OCI-LY1 (cell line): ENCODE measurements at regions not wholly inside any gene's neighbourhood (a gene's known extent, or its start where the extent isn't known, plus 50 kb on each side); places are given as distances from the start of the nearest gene placed in this dataset.

ENCODE experiments used
- EZH2 ChIP-seq: fragments of 200-600 bp; sonication (generic), shearing (Covaris generic); IDR thresholded peaks from 2 replicates; pipeline ENCODE4 v1.8.0; 2017; ENCODE audit warnings: borderline replicate concordance, mixed run types, mild to moderate bottlenecking, antibody characterized with exemption, low read length, moderate library complexity, mixed read lengths
- TF ChIP-seq, protein P1 (sequence below): fragments of 200-600 bp; sonication (generic), shearing (Covaris generic); IDR thresholded peaks from 2 replicates; pipeline ENCODE4 v1.5.1; 2017; ENCODE audit warnings: mild to moderate bottlenecking, antibody characterized with exemption, low read length, moderate library complexity, mixed read lengths

DNA sequence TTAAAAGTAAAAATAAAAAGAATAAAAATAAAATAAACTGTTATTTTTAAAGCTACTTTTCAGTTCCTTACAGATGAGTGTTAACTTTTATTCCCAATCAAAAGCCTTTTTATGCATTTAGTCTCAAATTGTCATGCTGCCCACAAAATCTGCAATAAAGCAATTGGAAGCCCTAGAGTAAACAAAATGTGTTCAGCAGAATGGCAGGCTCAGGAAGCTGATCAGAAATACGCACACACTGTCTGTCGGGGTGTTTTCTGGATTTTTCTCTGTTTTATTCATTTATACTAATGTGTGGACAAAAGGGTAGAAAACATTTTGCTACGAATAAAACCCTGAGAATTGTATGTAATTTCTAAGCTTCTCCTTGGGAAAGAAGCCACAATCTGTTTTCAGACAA lies 162.8 kb downstream of the RCN1 start:
- TF ChIP-seq, protein P1, sequence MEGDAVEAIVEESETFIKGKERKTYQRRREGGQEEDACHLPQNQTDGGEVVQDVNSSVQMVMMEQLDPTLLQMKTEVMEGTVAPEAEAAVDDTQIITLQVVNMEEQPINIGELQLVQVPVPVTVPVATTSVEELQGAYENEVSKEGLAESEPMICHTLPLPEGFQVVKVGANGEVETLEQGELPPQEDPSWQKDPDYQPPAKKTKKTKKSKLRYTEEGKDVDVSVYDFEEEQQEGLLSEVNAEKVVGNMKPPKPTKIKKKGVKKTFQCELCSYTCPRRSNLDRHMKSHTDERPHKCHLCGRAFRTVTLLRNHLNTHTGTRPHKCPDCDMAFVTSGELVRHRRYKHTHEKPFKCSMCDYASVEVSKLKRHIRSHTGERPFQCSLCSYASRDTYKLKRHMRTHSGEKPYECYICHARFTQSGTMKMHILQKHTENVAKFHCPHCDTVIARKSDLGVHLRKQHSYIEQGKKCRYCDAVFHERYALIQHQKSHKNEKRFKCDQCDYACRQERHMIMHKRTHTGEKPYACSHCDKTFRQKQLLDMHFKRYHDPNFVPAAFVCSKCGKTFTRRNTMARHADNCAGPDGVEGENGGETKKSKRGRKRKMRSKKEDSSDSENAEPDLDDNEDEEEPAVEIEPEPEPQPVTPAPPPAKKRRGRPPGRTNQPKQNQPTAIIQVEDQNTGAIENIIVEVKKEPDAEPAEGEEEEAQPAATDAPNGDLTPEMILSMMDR, result no peak
- TF ChIP-seq EZH2, result no peak
